ENCODE measurements at regions not wholly inside any gene's neighbourhood (a gene's known extent, or its start where the extent isn't known, plus 50 kb on each side); places are given as distances from the start of the nearest gene placed in this dataset.
A peak's percentile ranks its signal among the peaks of the same experiment; 100 is the strongest.

- Histone ChIP-seq H3K4me1 (peaks cover 6 to 56% (median 9%) of the 10 kb centered on the region in 3 donors), H3K4me3 (no peak overlapping the region), H3K27me3 (no peaks in the 10 kb centered on the region), H3K36me3 (no peaks in the 10 kb centered on the region), H3K9me3 (no peaks in the 10 kb centered on the region), H3K27ac (no peak overlapping the region)
- 85 to 98% methylated on average over 10 to 11 of the region's 17 CpGs for WGBS, 2 donors
- no peak for DNase-seq
- TF ChIP-seq POLR2A (IDR thresholded peaks at IDR 0.05) (no peak), CTCF (IDR thresholded peaks at IDR 0.05) (no peak)
- intact Hi-C loops (cut with DNase I): no loop called here
Observed at GRCh38 chr2:238570926-238571325, 144.2 kb downstream of the ASB1 start.

- Histone ChIP-seq H3K36me3 (no peaks in the 10 kb centered on the region), H3K27me3 (no peaks in the 10 kb centered on the region), H3K4me1 (peaks cover 6 to 56% (median 9%) of the 10 kb centered on the region in 3 donors), H3K27ac (no peak overlapping the region), H3K4me3 (no peak overlapping the region), H3K9me3 (peaks cover 0 to 4% (median 0%) of the 10 kb centered on the region in 3 donors)
- no peak for TF ChIP-seq POLR2A (IDR thresholded peaks at IDR 0.05)
- no peak for TF ChIP-seq CTCF (IDR thresholded peaks at IDR 0.05)
- intact Hi-C loops (cut with DNase I): no loop called here
- DNase-seq: no peak
- 79 to 91% methylated on average over 7 to 8 of the region's 14 CpGs for WGBS, 2 donors
Observed at GRCh38 chr2:238571661-238572372, 145.1 kb downstream of the ASB1 start.

GRCh38 chr2:238573065-238573778 lies 146.5 kb downstream of the ASB1 start:
- TF ChIP-seq POLR2A (IDR thresholded peaks at IDR 0.05) (no peak), CTCF (IDR thresholded peaks at IDR 0.05) (peak in 5 of 6 experiments; percentile 7 to 50 (median 37))
- Histone ChIP-seq H3K27me3 (no peaks in the 10 kb centered on the region), H3K9me3 (peaks cover 0 to 5% (median 0%) of the 10 kb centered on the region in 3 donors), H3K4me3 (no peak overlapping the region), H3K36me3 (no peaks in the 10 kb centered on the region), H3K4me1 (peaks cover 6 to 51% (median 9%) of the 10 kb centered on the region in 3 donors), H3K27ac (peak overlapping the region in 1 of 4 donors; percentile 31)
- no peak for DNase-seq
- 90 to 92% methylated on average over 2 of the region's 9 CpGs for WGBS, 2 donors
- intact Hi-C loops (cut with DNase I): no loop called here

- Histone ChIP-seq H3K9me3 (peaks cover 0 to 5% (median 0%) of the 10 kb centered on the region in 3 donors), H3K27me3 (no peaks in the 10 kb centered on the region), H3K4me3 (no peak overlapping the region), H3K36me3 (no peaks in the 10 kb centered on the region), H3K4me1 (peaks cover 6 to 47% (median 9%) of the 10 kb centered on the region in 3 donors), H3K27ac (peak overlapping the region in 2 of 4 donors; percentile 2 to 31)
- intact Hi-C loops (cut with DNase I): no loop called here
- WGBS, 2 donors: 37 to 61% methylated on average over 10 to 11 of the region's 12 CpGs
- no peak for DNase-seq
- TF ChIP-seq POLR2A (IDR thresholded peaks at IDR 0.05) (no peak), CTCF (IDR thresholded peaks at IDR 0.05) (no peak)
Observed at GRCh38 chr2:238573916-238574315, 147.2 kb downstream of the ASB1 start.
